Panc1 (cell line): ENCODE measurements at regions not wholly inside any gene's neighbourhood (a gene's known extent, or its start where the extent isn't known, plus 50 kb on each side); places are given as distances from the start of the nearest gene placed in this dataset.

Source experiments
- CTCF ChIP-seq: fragments of 450-650 bp; IDR thresholded peaks from 2 replicates; pipeline ENCODE4 v1.5.1; 2017; ENCODE audit warnings: mild to moderate bottlenecking
- REST ChIP-seq, 2 experiments: IDR thresholded peaks; 2 replicates each; pipeline ENCODE4 v1.6.1; 2011 to 2012; ENCODE audit warnings: low read depth in 2 of 2, control low read depth in 1 of 2, low read length in 1 of 2, mild to moderate bottlenecking in 1 of 2, moderate library complexity in 1 of 2; ENCODE audit not compliant: insufficient read depth in 1 of 2

- TF ChIP-seq REST (IDR thresholded peaks at IDR 0.05; ENCODE audit: insufficient read depth in 1 of 2, low read depth in 2 of 2, low read length in 1 of 2), result no peak
- TF ChIP-seq CTCF, result no peak
Measured at GRCh38 chr13:39884166-39884565, 228.7 kb downstream of the COG6 start.
